GM21515 (cell line): ENCODE measurements at regions not wholly inside any gene's neighbourhood (a gene's known extent, or its start where the extent isn't known, plus 50 kb on each side); places are given as distances from the start of the nearest gene placed in this dataset.
"Not testable (repeated sequence)": the region's sequence is repeated elsewhere in the genome, so short reads cannot be mapped to it uniquely, and the experiment has no call there.

ENCODE experiments used
- ATAC-seq: cut with Tn5 transposase; IDR thresholded peaks from one replicate; pipeline ENCODE4 v1.9.1; 2021; ENCODE audit not compliant: unreplicated experiment

DNA sequence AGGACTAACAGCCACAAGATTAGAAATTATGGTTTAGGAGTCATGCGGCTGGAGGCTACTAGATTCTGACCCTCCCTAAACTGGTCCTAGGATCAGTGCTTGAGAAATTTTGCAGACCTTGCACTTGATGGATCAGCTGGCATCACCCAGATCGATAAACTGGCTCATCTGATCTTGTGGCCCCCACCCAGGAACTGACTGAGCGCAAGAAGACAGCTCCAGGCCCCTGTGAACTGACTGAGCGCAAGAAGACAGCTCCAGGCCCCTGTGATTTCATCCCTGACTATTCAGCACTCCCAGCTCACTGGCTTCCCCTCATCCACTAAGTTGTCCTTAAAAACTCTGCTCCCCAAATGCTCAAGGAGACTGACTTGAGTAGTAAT lies 67.8 kb downstream of the MRPL36 start:
- ATAC-seq: not testable (repeated sequence)

DNA sequence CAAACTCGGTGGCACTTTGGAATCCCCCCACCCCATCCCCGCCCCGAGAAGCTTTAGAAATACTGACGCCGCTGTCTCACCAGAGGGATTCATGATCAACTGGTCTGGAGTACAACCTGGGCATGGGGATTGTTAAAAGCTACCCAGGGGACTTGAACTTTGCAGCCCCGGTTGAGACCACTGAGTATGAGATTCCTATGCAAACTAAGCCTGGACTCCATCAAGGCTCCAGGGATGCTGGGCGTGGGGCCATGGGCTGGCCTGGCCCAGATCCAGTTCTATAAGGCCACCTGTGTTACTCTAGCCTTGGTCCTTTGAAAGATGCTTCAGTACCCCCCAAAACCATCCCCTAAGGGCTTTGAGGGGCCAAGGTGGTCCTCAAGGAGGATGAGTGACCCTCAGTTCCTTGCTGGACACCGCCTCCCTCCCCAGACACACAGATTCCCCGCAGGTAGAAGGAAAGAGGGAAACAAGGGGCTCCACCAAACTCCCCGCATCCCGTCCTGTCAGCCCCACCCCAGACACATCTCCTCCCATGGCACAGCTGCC lies 68.5 kb downstream of the MRPL36 start:
- no peak for ATAC-seq

DNA sequence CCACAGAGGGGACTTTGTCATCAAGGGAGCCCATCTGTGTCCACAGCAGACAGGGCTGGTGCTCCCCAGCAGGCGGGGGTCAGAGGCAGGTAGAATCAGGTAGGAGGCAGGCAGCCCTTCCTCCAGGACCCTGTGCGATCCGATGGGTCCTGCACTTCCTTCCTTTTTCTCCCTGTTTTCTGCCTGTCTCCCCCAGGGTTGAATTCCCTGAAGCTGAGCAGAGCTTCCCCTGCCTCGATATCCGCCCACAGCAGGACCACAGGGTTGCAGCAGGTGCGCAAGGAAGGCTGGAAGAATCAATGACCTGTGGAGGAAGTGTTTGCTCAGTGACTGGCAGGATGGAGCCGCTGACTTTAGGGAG lies 69.2 kb downstream of the MRPL36 start:
- no peak for ATAC-seq

DNA sequence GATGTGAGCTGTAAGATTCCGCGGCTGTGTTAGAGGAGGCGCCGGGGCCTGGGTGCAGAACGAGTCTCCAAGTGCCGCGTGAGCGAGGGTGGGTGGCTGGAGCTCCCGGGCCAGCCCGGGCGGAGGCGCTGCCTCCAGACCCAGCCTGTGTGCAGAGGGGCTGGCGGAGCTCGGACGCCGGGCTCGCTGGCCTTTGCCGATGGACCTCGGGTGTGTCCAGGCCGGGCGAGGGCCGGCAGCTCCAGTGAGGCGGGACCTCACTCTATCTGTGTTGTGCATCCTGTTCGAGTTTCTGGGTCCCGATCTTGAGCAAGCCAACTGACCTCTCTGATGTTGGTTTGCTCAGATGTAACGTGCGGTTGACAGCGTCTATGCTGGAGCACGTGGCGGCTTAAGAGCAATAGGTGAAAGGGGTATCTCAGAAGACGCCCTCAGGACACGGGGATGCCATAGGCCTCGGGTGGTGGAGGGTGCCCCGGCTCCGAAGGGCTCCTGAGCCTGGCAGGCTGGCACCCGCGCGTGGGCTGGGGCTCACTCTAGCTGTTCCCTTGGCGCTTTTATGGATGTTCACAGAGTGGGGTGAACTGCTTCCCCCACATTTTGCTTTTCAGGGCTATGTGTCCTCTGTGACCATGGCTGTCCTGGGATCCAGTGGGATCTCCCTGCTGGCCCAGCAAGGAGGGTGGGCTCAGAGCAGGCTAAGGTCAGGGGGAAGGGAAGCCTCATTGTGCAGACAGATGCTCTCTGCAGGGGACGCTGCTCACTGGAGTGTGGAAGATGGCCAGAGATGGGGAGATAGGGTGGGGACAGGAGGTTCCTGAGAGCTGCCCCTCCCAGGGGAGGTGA lies 69.8 kb downstream of the MRPL36 start:
- no peak for ATAC-seq

DNA sequence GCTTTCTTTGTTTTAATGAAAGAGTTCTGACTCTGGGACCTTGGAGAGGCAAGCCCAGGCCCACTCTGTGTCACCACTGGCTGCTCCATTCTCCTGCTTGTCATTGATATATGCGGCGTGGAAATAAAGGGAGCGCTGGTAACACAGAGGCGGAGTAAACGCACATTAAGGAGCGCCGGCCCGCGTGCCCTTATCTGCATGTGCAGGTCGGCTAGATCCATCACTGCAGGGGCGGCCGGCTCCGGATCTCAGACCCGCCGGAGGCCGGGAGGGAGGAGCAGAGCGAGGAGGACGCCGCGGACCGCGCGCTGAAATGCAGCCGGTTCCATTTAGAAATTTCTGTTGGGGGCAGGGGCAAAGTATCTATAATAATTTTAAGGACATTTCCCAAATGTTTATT lies 70.8 kb downstream of the MRPL36 start:
- no peak for ATAC-seq

DNA sequence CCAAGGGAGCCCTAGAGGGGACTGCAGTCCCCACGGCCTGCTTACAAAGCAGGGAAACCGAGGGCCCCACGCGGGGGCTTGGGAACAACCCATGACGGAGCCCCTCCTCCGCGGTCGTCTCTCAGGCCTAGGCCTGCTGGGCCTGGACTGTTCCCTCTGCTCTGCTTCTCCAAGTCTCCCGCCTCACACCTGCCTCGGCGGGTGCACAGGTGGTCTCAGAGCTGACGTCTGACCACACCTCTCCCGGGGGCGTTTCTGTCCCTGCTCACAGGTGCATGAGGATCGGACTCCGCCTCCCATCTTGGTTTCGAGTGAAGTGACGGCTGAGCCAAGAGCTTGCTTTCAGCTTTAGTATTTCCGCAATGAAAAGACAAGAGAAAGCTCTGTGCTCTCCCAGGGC lies 72.1 kb downstream of the MRPL36 start:
- no peak for ATAC-seq

DNA sequence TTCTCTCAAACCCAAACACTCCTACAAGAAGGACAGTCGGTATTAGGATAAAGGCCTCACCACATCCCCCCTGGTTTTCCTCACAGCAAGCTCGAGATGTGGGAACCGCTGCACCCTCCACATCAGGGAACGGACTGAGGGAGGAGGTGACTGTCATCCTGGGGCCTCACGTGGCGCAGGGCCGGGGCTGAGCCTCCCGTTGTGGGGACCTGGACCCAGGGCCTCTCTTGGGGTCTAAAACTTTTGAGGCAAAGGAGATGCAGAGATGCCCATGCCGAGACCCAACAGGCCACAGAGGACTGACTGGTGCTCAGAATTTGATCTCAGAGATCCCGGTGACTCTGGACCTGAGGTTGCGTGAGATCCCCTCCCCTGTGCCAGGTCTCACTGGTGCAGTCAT lies 72.7 kb downstream of the MRPL36 start:
- no peak for ATAC-seq

DNA sequence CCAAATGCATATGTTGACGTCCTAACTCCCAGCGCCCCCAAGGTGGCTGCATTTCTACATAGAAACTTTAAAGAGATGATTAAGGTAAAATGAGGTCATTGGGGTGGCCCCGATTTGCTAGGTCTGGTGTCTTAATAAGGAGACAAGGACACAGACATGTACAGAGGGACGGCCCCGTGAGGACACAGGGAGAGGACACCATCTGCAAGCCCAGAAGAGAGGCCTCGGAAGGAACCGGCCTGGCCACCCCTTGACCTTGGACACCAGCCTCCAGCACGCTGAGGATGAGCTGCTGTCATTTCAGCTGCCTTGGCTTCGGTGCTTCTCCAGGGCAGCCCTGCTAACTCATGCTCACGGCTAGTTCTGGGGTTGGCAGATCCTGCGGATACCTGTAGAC lies 73.2 kb downstream of the MRPL36 start:
- no peak for ATAC-seq

DNA sequence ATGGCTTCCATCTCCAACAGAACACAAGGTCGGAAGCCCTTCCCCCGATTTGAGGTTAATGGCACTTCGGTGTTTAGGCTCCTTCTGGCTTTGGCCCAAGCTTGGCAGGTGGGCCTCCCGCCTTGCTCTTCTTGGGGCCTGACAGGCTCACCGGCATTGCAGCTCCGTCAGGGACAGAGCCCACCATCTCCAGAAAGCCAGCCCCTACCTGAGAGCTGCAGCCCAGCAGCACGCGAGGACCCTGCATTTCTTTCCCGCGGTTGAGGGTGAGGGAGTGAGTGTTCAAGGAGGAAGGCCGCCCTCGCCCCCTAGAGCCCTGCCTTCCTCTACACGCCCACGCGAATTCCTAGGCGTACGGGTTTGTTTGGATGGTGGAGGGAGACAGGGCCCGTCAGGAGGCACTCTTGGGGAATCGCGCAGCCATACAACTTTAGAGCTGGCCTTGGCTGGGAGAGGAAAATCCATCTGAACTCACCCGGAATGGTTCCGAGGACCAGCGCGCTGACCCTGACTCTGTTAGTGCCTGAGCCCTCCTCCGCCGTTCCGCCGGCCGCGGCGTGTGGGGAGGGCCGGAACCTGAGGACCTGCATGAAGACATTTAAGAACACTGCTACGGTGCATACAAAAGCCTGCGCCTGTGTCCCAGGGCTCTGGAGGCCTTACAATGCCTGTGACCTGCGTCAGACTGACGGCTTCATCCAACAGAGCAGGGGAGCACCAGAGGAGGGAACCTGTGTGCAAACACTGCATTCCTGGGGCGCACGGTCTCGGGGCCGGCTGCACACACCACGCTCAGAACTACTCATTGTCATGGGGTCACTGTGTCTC lies 73.8 kb downstream of the MRPL36 start:
- no peak for ATAC-seq

DNA sequence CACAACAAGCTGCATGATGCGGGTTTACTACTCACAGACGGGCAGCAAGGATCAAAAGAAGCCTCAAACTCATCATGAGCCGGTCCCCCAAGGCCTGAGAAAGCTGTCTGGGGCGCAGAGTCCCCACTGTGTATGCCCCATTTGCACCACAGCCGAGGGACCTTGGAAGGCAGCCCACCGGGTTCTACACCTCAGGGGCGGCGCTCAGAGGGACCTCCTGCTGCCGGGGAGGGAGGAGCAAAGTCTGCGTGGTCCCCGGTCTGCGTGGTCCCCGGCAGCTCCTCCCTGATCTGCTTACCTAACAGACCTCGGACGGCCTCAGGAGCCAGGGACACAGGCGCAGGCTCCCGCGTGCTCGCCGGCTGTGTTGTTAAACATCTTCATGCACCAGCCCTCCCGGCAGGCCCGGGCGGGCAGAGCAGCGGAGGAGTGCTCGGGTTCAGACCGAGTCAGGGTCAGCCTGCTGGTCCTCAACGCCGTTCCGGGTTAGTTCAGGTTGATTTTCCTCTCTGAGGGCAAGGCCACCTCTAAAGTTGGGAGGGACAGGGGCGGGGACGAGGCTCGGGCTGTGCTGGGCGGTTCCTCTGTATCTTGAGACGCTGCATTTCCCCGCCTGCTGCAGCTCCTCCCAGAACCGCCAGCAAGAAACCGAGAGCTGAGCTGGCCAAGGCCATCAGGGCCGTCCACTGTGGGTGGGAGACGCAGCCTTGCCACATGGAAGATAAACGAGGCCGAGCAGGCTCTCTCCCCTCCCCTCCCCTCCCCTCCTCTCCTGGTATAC lies 74.6 kb downstream of the MRPL36 start:
- ATAC-seq: no peak

DNA sequence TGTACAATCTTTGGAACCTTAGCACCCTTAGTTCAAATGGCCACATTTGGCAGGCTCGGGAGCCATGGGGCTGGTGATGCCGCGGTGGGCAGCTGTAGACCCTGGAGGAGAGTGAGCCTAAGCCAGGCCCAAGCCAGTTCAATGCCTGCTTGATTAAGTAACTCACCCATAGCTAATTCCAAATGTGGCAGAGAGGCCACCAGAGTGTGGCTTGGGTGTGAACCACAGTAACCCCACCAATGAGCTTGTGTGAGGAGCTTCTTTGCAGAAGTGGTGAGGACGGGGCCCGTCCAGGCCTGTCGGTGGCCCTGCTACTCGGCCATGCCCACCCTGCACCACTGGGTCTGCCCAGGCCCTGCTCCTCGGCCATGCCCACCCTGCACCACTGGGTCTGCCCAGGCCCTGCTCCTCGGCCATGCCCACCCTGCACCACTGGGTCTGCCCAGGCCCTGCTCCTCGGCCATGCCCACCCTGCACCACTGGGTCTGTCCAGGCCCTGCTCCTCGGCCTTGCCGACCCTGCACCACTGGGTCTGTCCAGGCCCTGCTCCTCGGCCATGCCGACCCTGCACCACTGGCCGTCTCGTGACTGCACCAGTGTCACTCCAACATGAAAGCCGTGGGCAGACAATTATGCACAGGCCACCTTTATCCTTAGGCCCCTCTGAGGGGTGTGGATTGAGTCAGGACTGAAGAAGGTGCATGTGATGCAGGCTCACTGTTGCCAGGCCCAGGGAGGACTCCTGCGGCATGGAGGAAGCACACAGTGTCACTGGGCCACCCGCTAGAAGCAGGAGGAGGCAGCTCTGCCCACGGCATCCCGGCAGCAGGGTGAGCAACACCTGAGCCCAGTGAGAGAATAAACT lies 75.4 kb downstream of the MRPL36 start:
- ATAC-seq: no peak

DNA sequence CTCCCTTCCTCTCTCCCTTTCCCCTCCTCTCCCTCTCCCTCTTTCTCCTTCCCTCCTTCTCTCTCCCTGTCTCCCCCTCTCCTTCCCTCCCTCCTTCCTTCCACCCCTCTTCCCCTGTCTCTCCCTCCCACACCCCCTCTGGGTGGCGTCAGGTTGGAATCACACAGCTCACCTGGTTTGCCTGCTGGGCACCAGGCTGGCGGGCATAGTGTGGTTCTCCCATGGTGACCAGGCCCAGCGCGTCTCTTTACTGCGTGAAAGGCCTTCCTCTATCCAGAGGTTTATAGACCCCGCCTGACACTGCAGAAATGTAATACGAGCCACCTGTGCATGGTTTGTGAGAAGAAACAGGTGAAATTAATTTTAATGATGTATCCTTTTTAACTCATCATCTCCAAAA lies 76.2 kb downstream of the MRPL36 start:
- ATAC-seq: no peak

DNA sequence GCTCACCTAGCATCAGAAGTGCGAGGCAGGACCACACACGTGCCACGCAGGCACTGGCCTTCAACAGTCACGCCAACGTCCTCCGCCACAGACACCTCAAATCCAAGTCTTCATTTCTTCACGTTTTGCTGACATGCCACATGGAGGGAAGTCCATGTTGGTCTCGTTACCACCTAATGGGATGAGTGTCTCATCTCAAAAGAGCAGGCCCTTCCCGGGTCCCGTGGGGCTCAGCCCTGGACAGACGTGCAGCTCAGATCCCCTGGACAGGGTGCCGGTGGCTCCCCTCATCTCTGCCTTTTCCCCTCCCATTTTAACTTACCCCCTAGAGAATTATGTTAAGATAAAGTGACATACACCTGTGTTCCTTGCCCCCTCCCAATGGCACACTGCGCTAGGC lies 76.8 kb downstream of the MRPL36 start:
- ATAC-seq: no peak

DNA sequence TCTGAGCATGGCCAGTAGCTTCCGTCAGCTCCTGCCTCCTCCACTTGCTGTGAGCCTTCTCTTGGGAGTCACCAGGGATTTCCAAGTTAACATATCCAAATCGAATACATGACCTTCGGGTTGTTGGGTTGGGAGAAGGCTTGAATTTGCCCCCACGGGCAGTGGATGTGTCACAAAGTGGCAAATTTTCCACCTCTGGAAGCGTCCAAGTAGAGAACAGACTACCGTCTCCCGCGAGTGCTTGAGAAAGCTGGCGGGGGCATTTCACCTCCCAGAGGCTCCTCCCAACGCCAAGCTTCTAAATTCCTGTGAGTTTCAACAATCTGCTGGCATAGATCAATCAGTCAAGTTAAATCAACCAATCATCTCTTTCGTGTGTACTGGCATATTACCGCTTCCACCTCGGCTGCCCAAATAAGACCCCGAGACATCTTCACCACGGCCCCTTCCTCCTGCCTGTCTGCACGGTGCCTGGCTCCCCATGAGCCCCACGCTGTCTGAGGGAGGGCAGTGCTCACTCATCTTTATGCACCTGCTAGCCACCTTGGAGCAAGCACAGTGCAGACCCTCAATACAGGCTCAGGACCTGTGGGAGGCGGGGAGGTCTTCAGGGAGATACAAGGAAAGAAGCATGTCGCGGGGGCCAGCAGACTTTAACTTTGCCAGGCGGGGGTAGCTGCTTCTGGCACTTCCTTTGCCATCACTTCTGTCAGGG lies 79.1 kb downstream of the MRPL36 start:
- ATAC-seq: no peak

DNA sequence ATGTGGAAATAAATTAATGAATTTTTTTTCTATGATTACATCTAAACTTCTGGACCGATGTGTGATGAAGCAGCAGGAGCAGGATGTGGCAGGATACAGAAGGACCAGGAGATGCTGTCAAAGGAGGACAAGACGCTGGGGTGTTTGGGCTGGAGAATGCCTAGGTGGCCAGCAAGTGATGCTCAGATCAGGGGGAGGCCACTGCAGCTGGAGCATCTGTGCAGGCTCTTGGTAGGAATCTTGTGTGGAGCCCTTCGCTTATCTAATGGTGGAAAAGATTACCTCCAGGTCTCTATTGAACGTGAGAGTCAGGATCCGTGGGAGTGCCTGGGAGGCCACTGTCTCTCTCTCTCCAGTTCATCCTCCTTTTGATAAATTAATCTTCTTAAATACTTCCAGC lies 79.8 kb downstream of the MRPL36 start:
- ATAC-seq: no peak

DNA sequence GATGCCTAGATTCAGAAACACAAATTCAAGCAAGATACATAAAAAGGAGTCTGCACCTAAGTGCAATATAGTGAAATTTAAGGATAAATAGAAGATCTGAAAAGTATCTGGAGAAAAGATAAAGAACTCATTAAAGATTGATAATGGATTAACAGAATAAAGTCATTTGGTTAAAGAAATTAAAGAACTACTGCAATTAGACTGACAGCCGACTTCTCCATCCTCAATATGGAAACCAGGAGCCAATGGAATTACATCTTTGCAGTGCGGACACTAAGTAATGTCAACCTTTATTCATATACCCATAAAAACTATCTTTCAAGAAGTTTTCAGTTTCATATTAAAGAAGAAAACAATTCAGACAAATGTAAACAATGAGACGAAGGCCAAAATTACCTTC lies 81.0 kb downstream of the MRPL36 start:
- ATAC-seq: no peak

DNA sequence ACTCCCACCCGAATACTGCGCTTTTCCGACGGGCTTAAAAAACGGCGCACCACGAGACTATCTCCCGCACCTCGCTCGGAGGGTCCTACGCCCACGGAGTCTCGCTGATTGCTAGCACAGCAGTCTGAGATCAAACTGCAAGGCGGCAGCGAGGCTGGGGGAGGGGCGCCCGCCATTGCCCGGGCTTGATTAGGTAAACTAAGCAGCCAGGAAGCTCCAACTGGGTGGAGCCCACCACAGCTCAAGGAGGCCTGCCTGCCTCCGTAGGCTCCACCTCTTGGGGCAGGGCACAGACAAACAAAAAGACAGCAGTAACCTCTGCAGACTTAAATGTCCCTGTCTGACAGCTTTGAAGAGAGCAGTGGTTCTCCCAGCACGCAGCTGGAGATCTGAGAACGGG lies 89.5 kb downstream of the MRPL36 start:
- ATAC-seq: not testable (repeated sequence)

DNA sequence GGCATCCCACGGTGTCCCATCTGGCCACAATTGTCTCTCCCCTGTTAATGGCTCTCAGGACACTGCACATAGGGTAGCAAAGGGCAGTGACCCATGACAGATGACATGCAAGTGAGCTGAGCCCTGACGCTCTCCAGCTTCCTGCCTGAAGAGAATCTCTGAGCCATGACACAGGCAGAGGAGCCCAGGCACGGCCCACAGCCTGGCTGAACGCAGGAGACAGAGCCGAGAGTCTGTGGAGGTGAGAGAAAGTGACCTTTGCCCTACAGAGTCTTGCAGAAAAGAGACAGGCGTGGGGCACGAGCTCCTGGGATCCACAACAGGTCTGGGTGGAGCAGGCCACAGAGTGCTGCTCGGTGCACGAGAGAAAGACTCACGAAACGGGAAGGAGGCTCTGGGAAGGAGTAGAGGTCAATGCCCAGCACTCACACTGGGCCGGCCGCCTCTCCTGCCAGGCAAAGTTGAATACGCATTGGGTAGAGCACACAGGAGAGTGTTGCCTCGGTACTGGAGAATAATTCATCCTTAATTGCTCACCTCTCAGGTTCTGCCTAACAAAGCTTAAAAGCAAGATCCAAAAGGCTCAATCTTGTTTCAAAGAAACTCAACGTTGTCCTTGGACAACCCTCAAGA lies 90.3 kb downstream of the MRPL36 start:
- no peak for ATAC-seq

DNA sequence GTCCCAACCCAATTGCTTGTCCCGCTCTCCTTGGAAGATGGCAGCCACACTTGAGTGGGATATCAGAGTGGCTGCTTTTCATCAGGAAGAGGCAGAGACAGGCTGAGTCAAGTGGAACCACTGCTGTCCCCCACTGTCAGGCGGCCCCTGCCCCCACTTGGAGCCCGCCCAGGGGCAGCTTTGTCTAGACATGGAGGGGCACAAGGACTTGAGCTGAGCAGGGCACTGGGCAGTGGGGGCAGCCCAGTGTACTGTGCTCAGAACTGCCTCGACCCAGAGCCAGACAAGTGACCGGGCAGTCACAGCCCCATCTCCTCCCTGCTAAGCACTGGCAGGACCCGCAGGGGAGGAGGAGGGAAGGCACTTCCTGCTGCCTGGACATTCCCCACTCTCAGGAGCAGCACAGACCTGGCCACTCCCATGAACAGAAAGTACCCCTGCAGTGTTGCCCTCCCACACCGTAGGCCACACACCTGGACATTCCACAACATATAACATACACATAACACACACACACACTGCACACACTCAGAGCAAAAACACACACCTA lies 91.0 kb downstream of the MRPL36 start:
- ATAC-seq: no peak
